Stimulated activated CD4-positive, alpha-beta T cell treated with anti-CD3 and anti-CD28 coated beads, Interleukin-4, amount 100 ng/mL, for 48 hours (primary cell): ENCODE measurements at regions not wholly inside any gene's neighbourhood (a gene's known extent, or its start where the extent isn't known, plus 50 kb on each side); places are given as distances from the start of the nearest gene placed in this dataset.
"Not testable (repeated sequence)": the region's sequence is repeated elsewhere in the genome, so short reads cannot be mapped to it uniquely, and the experiment has no call there.

Source experiments
- DNase-seq, 2 donors: peaks; one replicate each; pipeline ENCODE4 v3.0.0-alpha.2; 2020; ENCODE audit warnings: low read depth in 2 of 2

DNA sequence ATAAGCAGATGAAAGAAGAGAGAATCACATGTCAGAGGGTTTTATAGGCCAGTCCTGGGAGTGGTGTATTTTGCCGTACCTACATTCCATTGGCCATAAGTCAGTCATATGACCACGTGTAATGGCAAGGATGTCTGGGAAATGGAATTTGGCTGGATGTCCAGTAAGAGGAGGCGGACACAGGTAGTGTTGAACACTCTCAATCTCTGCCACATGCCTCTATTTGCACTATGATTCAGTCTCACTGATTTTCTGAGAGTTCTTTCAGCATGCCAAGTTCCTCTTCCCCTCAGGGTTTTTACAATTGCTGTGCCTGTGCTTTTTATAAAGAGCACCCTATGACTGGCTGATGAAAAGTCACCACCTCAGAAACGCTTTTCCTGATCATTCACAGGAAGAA is 164.2 kb upstream of the GPR101 start:
- DNase-seq: no peak

DNA sequence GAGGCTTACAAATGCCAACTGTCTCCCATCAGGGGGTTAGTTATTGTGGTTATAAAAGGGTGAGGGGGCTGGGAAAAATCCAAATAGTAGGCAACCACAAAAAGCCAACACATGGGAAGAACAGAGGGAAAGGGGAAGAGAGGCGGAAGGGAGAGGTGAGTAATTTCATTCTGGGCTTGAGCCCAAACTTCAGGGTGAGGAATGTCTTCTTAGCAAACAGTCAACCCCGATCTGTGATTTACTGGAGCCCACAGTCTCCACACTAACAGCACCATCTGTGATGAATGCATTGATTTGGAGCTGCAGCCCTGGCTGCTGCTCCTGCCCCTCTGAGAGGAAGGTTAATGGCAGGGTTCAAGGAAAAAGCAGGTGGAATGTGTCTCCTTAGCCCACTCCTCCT is 162.2 kb upstream of the GPR101 start:
- no peak for DNase-seq

DNA sequence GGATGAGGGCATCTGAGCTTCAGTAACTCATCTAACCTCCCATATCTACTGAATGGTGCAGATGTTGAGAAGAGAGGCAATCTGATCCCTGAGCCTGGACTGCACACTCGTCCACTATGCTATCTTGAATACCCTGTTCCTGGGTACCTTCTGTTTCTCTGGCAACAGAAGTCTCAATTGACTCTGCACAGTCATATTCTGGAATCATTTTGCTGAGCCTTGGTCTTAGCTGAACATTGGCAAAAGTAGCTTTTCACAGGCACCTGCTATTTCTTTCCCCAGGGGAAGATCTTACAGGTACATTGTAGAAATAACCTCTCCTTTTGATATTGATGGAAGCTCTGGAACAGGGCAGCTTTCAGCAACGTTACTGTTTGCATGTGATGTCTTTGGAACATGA is 161.5 kb upstream of the GPR101 start:
- DNase-seq: no peak

DNA sequence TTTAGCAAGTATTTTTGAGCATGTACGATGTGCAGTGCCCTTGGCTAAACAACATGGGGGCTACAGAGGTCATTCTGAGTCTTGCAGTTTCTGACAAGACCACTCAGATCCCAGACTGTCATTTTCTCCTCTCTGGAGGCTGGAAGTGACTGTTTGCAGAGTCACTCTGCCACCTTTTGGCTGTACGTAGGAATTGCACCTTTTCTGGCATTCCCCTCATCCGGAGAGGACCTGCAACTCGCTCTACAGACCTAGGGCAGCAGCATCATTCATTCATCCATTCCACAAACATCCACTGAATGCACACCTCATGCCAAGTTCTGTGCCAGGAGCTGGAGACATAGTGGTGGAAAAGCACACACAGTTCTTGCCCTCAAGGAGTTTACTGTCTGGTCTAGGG is 160.4 kb upstream of the GPR101 start:
- no peak for DNase-seq

DNA sequence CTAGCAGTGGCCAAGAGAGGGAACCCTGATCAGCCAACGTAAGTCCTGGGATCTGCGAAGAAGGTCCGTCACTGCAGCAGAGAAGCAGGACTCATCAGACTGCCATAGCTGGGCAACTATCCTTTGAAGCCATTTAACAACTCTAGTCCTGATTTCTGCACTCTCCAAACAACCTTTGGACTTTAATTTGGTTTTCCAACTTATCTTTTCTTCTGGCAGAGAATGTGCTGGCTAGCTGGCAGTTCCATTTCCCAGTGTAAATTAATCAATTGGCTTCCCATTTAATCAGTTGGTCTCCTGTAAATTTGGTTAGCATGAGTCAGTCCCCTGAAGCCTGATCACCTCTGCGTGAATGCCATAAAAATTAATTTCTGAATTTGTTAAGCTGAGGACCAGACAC is 153.7 kb upstream of the GPR101 start:
- DNase-seq: no peak

DNA sequence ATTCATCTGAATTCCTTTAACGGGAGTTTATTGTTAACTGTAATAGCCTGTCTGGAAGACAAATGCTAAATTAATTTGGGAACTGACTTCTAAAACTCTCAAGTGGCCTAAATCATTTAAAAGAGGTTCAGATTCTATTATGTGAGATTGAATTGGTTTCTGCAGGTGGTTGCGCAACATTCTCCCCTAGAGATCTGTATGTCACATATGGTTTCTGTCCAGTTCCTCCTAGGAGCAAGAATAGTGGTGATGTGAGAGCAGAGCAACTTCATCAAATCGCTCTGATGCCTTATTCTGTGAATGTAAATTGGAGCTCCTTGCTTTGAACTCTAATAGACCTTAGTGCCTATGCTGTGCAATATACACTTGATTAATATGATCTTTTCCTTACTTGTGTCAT is 144.6 kb upstream of the GPR101 start:
- DNase-seq: no peak

DNA sequence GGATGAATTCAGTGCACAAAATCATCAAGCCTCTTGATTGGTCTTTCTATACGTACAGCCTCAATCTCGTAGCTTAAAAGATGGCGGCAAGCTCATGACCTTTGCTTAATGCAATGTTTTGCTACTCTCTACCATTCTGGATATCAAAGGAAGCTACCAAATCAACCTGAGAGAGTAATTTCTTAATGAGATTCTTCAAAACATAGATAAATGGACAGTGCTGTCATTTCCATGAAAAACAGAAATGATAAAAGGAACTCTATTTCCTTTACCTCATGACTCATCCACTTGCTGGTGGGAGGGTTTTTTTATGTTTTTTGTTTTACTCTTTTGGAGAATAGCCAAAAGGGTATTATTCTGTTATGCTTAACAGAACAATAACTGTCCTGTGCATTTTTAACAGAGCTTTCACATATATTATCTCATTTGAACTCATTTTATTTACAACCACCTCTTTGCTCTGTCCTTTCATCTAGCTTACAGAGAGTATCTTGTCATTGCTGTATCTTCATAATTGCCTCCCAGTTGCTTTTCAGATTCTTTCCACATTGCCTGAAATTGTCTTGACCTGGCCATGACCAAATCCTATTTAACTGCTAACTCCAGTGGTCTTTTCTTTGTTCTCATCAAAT is 138.6 kb upstream of the GPR101 start:
- DNase-seq: no peak

DNA sequence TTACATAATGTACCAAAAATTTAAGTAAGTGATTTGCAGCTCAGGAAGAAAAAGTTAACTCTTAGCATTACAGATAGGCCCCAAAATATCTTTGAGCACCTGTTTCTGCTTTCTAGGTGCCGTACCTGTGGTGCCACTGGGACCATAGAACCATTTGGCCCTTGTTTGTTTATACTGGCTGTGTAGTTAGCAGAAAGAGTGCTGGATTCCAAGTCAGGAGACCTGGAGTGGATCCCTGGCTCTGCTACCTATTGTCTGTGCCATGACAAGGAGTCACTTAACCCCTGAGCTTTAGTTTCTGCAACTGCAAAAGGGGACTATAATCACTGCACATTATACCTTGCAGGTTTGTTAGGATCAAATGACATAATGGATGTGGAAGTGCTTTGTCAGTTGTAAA is 137.8 kb upstream of the GPR101 start:
- no peak for DNase-seq

DNA sequence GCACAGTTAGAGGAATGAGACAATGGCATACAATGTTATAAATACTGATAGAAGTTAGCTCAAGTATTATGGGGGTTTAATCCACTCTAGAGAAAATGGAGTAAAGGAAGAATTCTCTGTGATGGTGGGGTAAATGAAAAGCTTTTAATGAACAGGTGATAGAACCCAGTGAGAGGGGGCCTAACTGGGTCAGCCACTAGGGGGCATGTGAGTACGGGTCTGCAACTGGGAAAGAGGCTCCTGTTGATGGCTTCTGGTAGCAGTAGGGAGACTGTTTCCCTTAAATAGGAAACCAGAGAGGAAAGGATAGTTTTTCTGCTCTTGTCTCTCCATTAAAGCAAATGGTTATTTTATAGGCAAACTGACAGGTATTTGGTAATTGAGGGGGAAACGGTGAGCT is 132.8 kb upstream of the GPR101 start:
- DNase-seq: peak in 1 of 2 donors; percentile 1

DNA sequence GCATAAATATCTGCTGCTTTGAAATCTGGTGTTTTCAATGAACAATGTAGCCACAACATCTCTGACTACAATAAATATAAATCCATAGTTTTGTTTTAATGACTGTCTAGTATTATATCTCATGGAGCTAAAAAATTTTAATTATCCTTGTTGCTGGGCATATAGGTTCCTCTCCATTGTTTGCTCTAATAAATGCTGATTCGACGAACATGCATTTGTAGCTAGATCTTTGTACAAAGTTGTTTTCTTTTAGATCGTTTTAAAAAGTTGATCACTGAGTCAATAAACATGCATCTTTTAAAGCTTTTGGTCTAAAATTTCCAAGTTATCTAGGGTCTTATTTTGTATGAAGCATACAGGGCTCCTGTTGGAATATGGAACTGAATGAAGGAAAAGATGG is 130.5 kb upstream of the GPR101 start:
- DNase-seq: no peak

DNA sequence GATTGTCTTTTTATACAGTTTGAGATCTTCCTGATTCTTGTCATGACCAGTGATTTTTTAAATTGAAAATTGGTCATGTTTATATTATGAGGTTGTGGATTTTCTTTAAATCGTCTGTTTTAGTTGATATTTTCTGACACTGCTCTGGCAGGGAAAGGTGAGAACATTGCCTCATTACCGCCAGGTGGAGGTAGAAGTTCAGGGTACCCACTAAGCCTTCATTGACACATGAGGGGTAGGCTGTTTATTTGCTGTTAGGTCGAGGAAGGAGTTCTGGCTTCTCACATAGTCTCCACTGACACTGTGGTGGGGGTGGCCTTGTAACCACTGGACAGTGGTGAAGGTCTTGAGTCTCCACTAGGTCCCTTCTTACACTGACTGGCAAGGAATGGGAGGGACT is 117.6 kb upstream of the GPR101 start:
- no peak for DNase-seq

DNA sequence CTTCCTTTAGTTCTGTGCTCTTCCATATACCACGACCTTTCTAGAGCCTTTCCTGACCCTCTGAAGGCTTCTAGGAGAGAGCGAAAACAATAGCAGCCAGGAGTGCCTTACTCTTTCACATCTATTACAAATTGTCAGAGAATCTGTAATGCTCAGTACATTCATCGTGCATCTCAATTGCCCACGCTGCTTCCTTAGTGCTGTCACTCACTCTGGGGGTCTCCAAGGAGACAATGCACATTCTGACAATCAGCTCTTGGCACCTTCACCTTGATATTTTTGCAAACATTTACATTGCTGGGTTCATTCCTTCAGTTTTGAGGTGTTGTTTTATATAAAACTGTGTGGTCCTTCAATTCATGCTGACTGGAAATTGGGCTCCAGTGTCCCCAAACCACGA is 110.1 kb upstream of the GPR101 start:
- DNase-seq: no peak

DNA sequence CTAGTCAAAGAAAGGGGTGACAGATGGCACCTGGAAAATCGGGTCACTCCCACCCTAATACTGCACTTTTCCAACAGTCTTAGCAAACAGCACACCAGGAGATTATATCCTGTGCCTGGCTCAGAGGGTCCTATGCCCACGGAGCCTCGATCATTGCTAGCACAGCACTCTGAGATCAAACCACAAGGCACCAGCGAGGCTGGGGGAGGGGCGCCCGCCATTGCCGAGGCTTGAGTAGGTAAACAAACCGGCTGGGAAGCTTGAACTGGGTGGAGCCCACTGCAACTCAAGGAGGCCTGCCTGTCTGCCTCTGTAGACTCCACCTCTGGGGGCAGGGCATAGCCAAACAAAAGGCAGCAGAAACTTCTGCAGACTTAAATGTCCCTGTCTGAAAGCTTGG is 88.9 kb upstream of the GPR101 start:
- DNase-seq: not testable (repeated sequence)

DNA sequence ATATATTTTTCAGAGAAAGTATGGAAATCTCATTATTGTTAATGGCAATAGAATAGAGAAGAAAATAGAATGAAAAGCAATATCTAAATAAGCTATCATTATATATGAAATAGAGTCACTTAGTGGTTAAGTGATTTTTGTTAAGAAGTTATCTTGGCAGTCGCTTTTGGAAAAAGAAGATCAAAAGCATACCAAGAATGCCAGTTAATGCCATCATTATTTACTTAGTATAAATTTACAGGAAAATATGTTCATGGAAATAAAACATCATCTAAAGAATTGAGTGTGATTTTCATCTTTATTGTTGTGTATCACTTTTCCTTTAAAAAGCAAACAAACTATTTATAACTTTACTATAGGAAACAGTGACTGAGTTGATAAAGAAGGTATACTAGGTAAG is 85.3 kb upstream of the GPR101 start:
- DNase-seq: no peak

DNA sequence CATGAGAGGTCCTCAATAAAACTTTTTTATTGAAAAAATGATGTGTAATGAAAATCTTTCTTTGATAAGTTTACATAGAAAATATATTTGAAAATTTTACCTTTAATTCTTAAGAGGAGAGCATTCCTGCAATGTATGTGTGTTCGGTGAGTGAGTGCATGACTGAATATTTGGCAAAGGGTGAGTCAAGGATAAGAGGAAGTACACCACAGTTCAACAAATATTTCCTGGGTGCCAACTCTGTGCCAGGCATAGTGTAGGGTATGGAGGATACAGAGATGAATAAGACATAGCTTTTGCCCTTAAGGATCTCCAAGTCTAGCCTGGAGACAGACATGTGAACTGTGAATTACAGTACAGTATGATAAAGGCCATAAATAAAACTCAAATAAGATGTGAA is 84.7 kb upstream of the GPR101 start:
- DNase-seq: no peak

DNA sequence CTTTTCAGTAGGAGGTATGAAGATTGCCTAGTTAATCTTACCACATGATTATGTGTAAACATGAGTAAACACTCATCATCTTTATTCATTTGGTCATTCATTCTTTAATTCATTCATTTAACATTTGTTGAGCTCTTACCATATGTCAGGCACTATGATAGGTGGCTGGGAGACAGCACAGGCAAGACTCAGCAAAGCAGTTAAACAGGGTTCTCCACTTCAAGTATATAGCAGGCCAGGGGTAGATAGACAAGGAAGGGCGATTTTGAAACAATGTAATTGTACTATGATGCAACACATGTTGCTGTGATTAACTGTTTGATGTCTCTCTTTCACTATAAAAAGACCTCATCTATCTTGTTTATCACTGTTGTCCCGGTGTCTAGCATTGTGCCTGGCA is 84.3 kb upstream of the GPR101 start:
- no peak for DNase-seq

DNA sequence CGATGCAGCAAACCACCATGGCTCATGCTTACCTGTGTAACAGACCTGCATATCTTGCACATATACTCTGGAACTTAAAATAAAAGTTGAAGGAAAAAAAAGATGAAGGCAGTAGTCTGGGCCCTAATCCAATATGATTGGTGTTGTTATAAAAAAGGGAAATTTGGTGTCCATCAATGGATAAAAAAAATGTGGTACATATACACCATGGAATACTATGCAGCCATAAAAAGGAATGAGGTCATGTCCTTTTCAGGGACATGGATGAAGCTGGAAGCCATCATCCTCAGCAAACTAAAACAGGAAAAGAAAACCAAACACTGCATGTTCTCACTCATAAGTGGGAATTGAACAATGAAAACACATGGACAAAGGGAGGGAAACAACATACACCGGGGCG is 74.1 kb upstream of the GPR101 start:
- DNase-seq: not testable (repeated sequence)

DNA sequence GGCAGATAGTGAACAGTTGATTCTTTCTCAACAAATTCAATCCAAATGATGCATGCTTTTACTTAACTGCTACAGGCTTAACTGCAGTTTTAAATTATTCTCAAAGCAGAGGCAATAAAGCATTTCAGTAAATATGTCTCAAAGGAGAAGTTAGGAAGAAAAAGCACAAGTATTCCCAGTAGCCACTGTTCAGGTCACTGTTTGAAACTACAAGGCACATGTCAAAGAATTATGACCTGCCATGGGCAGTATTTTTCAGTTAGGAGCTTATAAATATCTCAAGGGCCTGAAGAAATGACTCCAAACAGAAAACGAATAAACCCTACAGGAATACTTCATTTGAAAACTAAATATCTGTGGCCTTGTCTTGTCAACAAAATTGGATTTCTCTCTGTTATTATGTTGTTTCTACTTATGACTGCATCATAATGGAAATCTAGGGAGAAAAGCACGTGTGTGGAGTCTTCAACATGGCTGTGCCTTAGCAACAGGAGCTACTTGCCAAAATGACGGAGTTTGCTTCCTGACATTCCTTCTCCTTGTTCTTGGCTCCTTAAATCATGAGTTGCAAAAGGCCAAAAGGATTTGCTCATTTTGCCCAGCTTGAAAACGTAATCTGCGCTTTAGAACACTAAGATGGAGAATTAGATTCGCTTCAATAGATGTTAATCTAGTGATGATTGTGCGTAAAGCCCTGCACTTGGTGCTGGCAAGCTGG is 67.6 kb upstream of the GPR101 start:
- no peak for DNase-seq
